HEK293 (cell line): ENCODE measurements at regions not wholly inside any gene's neighbourhood (a gene's known extent, or its start where the extent isn't known, plus 50 kb on each side); places are given as distances from the start of the nearest gene placed in this dataset.

Experiments used
- CTCF ChIA-PET: fragments of 350-600 bp; formaldehyde crosslinking; extraction: SDS; loops from one replicate; lab custom pipeline; 2021; ENCODE audit warnings: antibody characterized with exemption; lab: Yijun Ruan, JAX
- POLR2A ChIA-PET: fragments of 300-600 bp; formaldehyde crosslinking; extraction: SDS; loops from one replicate; lab custom pipeline; 2020; ENCODE audit warnings: antibody characterized with exemption, inconsistent platforms; lab: Yijun Ruan, JAX
- H3K27ac ChIP-seq: fragments of 200-500 bp; sonication (Bioruptor generic); 2 replicates; pipeline ENCODE4 v1.5.1; 2014; ENCODE audit warnings: low read depth, low read length, control low read depth, inconsistent platforms; ENCODE audit errors: extremely low read depth
- H3K36me3 ChIP-seq, 2 experiments: fragments of 200-500 bp in 1 of 2; sonication (Bioruptor generic) in 1 of 2; 1 replicate in 1 of 2; 2 replicates in 1 of 2; pipeline ENCODE4 v1.5.1; 2014 to 2017; ENCODE audit warnings: inconsistent platforms in 2 of 2, low read length in 2 of 2; ENCODE audit not compliant: control insufficient read depth in 2 of 2, insufficient read depth in 1 of 2
- H3K4me1 ChIP-seq: fragments of 200-500 bp; sonication (Bioruptor generic); 2 replicates; pipeline ENCODE4 v1.5.1; 2014; ENCODE audit warnings: mild to moderate bottlenecking, low read length, inconsistent platforms; ENCODE audit not compliant: control insufficient read depth, insufficient read depth
- H3K4me3 ChIP-seq: 2 replicates; pipeline ENCODE4 v1.5.1; 2011; ENCODE audit warnings: low read depth, mild to moderate bottlenecking, control low read depth, low read length, moderate library complexity
- H3K9me3 ChIP-seq: fragments of 200-500 bp; sonication (Bioruptor generic); 2 replicates; pipeline ENCODE4 v1.5.1; 2014; ENCODE audit warnings: low read depth, low read length, inconsistent platforms; ENCODE audit not compliant: control insufficient read depth, insufficient read depth
- GLI2 ChIP-seq: fragments of 450-650 bp; formaldehyde crosslinking; IDR thresholded peaks from 2 replicates; pipeline ENCODE4; 2017; ENCODE audit warnings: missing biosample characterization, missing genetic modification characterization, low read depth, borderline replicate concordance
- KLF8 ChIP-seq: fragments of 450-650 bp; formaldehyde crosslinking; IDR thresholded peaks from 2 replicates; pipeline ENCODE4 v1.5.1; 2016; ENCODE audit warnings: missing biosample characterization, missing genetic modification characterization
- MZF1 ChIP-seq: fragments of 450-650 bp; formaldehyde crosslinking; IDR thresholded peaks from 2 replicates; pipeline ENCODE4 v1.5.1; 2017; ENCODE audit warnings: missing biosample characterization, missing genetic modification characterization, borderline replicate concordance
- PRDM1 ChIP-seq: fragments of 450-650 bp; formaldehyde crosslinking; IDR thresholded peaks from 2 replicates; pipeline ENCODE4; 2016; ENCODE audit warnings: missing biosample characterization, missing genetic modification characterization
- SP3 ChIP-seq: fragments of 450-650 bp; formaldehyde crosslinking; IDR thresholded peaks from 2 replicates; pipeline ENCODE4 v1.5.1; 2016; ENCODE audit warnings: missing biosample characterization, missing genetic modification characterization
- ZBTB20 ChIP-seq: fragments of 450-650 bp; formaldehyde crosslinking; IDR thresholded peaks from 2 replicates; pipeline ENCODE4 v1.5.1; 2016; ENCODE audit warnings: missing biosample characterization, missing genetic modification characterization
- ZBTB21 ChIP-seq: fragments of 450-650 bp; formaldehyde crosslinking; IDR thresholded peaks from 2 replicates; pipeline ENCODE4 v1.5.1; 2017; ENCODE audit warnings: missing biosample characterization, missing genetic modification characterization
- ZNF211 ChIP-seq: fragments of 450-650 bp; formaldehyde crosslinking; IDR thresholded peaks from 2 replicates; pipeline ENCODE4 v1.5.1; 2016; ENCODE audit warnings: low read depth, missing biosample characterization, missing genetic modification characterization
- ZNF26 ChIP-seq: fragments of 450-650 bp; formaldehyde crosslinking; IDR thresholded peaks from 2 replicates; pipeline ENCODE4 v1.5.1; 2016; ENCODE audit warnings: missing biosample characterization, missing genetic modification characterization
- ZNF266 ChIP-seq: fragments of 450-650 bp; formaldehyde crosslinking; IDR thresholded peaks from 2 replicates; pipeline ENCODE4 v1.5.1; 2016; ENCODE audit warnings: missing biosample characterization, missing genetic modification characterization, low read depth
- ZNF302 ChIP-seq: fragments of 450-650 bp; formaldehyde crosslinking; IDR thresholded peaks from 2 replicates; pipeline ENCODE4 v1.5.1; 2016; ENCODE audit warnings: missing biosample characterization, missing genetic modification characterization, low read depth
- ZNF37A ChIP-seq: fragments of 450-650 bp; IDR thresholded peaks from 2 replicates; pipeline ENCODE4 v1.5.1; 2018; ENCODE audit warnings: missing biosample characterization, missing genetic modification characterization
- ZNF473 ChIP-seq: fragments of 450-650 bp; formaldehyde crosslinking; IDR thresholded peaks from 2 replicates; pipeline ENCODE4 v1.5.1; 2017; ENCODE audit warnings: missing biosample characterization, missing genetic modification characterization
- ZNF555 ChIP-seq: fragments of 450-650 bp; formaldehyde crosslinking; conservative IDR thresholded peaks from 2 replicates; pipeline ENCODE4 v1.5.1; 2017; ENCODE audit warnings: missing biosample characterization, mild to moderate bottlenecking, missing genetic modification characterization, inconsistent platforms
- ZNF580 ChIP-seq: fragments of 450-650 bp; formaldehyde crosslinking; IDR thresholded peaks from 2 replicates; pipeline ENCODE4 v1.5.1; 2016; ENCODE audit warnings: missing biosample characterization, missing genetic modification characterization
- ZNF600 ChIP-seq: fragments of 450-650 bp; formaldehyde crosslinking; IDR thresholded peaks from 2 replicates; pipeline ENCODE4 v1.5.1; 2016; ENCODE audit warnings: missing biosample characterization, missing genetic modification characterization
- ZNF624 ChIP-seq: fragments of 450-650 bp; formaldehyde crosslinking; IDR thresholded peaks from 2 replicates; pipeline ENCODE4 v1.5.1; 2017; ENCODE audit warnings: missing biosample characterization, missing genetic modification characterization
- ZNF626 ChIP-seq: fragments of 450-650 bp; sonication (Bioruptor Pico); formaldehyde crosslinking; IDR thresholded peaks from 2 replicates; pipeline ENCODE4 v1.5.1; 2018; ENCODE audit warnings: missing biosample characterization, missing genetic modification characterization, inconsistent platforms
- ZNF677 ChIP-seq: fragments of 450-650 bp; IDR thresholded peaks from 2 replicates; pipeline ENCODE4 v1.5.0; 2018; ENCODE audit warnings: missing biosample characterization, mild to moderate bottlenecking, missing genetic modification characterization, moderate library complexity
- ZNF701 ChIP-seq: fragments of 450-650 bp; formaldehyde crosslinking; IDR thresholded peaks from 2 replicates; pipeline ENCODE4 v1.5.1; 2016; ENCODE audit warnings: missing biosample characterization, missing genetic modification characterization
- ZNF837 ChIP-seq: fragments of 450-650 bp; formaldehyde crosslinking; IDR thresholded peaks from 2 replicates; pipeline ENCODE4 v1.5.1; 2016; ENCODE audit warnings: missing biosample characterization, missing genetic modification characterization
- ZSCAN16 ChIP-seq: fragments of 450-650 bp; formaldehyde crosslinking; IDR thresholded peaks from 2 replicates; pipeline ENCODE4 v1.5.1; 2016; ENCODE audit warnings: missing biosample characterization, missing genetic modification characterization
- TF ChIP-seq, protein P1 (sequence below): fragments of 450-650 bp; formaldehyde crosslinking; IDR thresholded peaks from 2 replicates; pipeline ENCODE4 v1.5.1; 2016; ENCODE audit warnings: missing biosample characterization, missing genetic modification characterization
- TF ChIP-seq, protein P2 (sequence below): fragments of 450-650 bp; formaldehyde crosslinking; IDR thresholded peaks from 2 replicates; pipeline ENCODE4 v1.5.1; 2016; ENCODE audit warnings: missing biosample characterization, missing genetic modification characterization, borderline replicate concordance
- TF ChIP-seq, protein P3 (sequence below): fragments of 450-650 bp; formaldehyde crosslinking; IDR thresholded peaks from 2 replicates; pipeline ENCODE4 v1.5.1; 2016; ENCODE audit warnings: missing biosample characterization, missing genetic modification characterization, borderline replicate concordance

- TF ChIP-seq, protein P1, sequence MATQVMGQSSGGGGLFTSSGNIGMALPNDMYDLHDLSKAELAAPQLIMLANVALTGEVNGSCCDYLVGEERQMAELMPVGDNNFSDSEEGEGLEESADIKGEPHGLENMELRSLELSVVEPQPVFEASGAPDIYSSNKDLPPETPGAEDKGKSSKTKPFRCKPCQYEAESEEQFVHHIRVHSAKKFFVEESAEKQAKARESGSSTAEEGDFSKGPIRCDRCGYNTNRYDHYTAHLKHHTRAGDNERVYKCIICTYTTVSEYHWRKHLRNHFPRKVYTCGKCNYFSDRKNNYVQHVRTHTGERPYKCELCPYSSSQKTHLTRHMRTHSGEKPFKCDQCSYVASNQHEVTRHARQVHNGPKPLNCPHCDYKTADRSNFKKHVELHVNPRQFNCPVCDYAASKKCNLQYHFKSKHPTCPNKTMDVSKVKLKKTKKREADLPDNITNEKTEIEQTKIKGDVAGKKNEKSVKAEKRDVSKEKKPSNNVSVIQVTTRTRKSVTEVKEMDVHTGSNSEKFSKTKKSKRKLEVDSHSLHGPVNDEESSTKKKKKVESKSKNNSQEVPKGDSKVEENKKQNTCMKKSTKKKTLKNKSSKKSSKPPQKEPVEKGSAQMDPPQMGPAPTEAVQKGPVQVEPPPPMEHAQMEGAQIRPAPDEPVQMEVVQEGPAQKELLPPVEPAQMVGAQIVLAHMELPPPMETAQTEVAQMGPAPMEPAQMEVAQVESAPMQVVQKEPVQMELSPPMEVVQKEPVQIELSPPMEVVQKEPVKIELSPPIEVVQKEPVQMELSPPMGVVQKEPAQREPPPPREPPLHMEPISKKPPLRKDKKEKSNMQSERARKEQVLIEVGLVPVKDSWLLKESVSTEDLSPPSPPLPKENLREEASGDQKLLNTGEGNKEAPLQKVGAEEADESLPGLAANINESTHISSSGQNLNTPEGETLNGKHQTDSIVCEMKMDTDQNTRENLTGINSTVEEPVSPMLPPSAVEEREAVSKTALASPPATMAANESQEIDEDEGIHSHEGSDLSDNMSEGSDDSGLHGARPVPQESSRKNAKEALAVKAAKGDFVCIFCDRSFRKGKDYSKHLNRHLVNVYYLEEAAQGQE (tag by site-specific recombination) = no peak
- TF ChIP-seq ZNF473 (tag by site-specific recombination) (no peak), ZNF626 (tag by site-specific recombination) (no peak), ZNF580 (tag by site-specific recombination) (no peak), ZNF624 (no peak), ZNF677 (no peak), ZNF600 (tag by site-specific recombination) (no peak), ZSCAN16 (tag by site-specific recombination) (no peak), ZBTB20 (tag by site-specific recombination) (no peak), SP3 (tag by site-specific recombination) (no peak), GLI2 (no peak), ZNF302 (tag by site-specific recombination) (no peak), ZBTB21 (tag by site-specific recombination) (no peak), PRDM1 (tag by site-specific recombination) (no peak), ZNF266 (no peak)
- TF ChIP-seq, protein P2, sequence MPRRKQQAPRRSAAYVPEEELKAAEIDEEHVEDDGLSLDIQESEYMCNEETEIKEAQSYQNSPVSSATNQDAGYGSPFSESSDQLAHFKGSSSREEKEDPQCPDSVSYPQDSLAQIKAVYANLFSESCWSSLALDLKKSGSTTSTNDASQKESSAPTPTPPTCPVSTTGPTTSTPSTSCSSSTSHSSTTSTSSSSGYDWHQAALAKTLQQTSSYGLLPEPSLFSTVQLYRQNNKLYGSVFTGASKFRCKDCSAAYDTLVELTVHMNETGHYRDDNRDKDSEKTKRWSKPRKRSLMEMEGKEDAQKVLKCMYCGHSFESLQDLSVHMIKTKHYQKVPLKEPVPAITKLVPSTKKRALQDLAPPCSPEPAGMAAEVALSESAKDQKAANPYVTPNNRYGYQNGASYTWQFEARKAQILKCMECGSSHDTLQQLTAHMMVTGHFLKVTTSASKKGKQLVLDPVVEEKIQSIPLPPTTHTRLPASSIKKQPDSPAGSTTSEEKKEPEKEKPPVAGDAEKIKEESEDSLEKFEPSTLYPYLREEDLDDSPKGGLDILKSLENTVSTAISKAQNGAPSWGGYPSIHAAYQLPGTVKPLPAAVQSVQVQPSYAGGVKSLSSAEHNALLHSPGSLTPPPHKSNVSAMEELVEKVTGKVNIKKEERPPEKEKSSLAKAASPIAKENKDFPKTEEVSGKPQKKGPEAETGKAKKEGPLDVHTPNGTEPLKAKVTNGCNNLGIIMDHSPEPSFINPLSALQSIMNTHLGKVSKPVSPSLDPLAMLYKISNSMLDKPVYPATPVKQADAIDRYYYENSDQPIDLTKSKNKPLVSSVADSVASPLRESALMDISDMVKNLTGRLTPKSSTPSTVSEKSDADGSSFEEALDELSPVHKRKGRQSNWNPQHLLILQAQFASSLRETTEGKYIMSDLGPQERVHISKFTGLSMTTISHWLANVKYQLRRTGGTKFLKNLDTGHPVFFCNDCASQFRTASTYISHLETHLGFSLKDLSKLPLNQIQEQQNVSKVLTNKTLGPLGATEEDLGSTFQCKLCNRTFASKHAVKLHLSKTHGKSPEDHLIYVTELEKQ (tag by site-specific recombination) = no peak
- TF ChIP-seq, protein P3, sequence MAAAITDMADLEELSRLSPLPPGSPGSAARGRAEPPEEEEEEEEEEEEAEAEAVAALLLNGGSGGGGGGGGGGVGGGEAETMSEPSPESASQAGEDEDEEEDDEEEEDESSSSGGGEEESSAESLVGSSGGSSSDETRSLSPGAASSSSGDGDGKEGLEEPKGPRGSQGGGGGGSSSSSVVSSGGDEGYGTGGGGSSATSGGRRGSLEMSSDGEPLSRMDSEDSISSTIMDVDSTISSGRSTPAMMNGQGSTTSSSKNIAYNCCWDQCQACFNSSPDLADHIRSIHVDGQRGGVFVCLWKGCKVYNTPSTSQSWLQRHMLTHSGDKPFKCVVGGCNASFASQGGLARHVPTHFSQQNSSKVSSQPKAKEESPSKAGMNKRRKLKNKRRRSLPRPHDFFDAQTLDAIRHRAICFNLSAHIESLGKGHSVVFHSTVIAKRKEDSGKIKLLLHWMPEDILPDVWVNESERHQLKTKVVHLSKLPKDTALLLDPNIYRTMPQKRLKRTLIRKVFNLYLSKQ (tag by site-specific recombination) = no peak
- Histone ChIP-seq H3K27ac (no peak overlapping the region), H3K4me3 (no peak overlapping the region), H3K36me3 (no peaks in the 10 kb centered on the region), H3K4me1 (no peaks in the 10 kb centered on the region), H3K9me3 (no peaks in the 10 kb centered on the region)
- ChIA-PET POLR2A (no interaction called here), CTCF (interaction anchor here (0.7 kb wide), 1 partner anchor 676 kb away, joined by 3 read pairs; no protein-coding TSS in a partner anchor)
Observed at GRCh38 chr18:41113885-41114482, 841.0 kb upstream of the PIK3C3 start.

GRCh38 chr18:41099451-41099850, 855.6 kb upstream of the PIK3C3 start:
- ChIA-PET CTCF (no interaction called here), POLR2A (no interaction called here)
- H3K9me3 ChIP-seq = no peaks in the 10 kb centered on the region
- H3K27ac ChIP-seq = no peak overlapping the region
- no peak overlapping the region for H3K4me3 ChIP-seq
- no peak for TF ChIP-seq ZNF701 (tag by site-specific recombination)
- TF ChIP-seq MZF1 (tag by site-specific recombination) = no peak
- no peak for TF ChIP-seq ZNF26 (tag by site-specific recombination)
- no peak for TF ChIP-seq ZNF211 (tag by site-specific recombination)
- no peak for TF ChIP-seq KLF8
- no peak for TF ChIP-seq ZNF555 (tag by site-specific recombination)
- TF ChIP-seq ZNF580 (tag by site-specific recombination) = no peak
- no peak for TF ChIP-seq ZNF37A (tag by site-specific recombination)
- TF ChIP-seq ZNF837 (tag by site-specific recombination) = no peak
- H3K4me1 ChIP-seq = no peaks in the 10 kb centered on the region
- no peaks in the 10 kb centered on the region for H3K36me3 ChIP-seq
